Progenitor cell of endocrine pancreas (in vitro differentiated cells): ENCODE measurements at regions not wholly inside any gene's neighbourhood (a gene's known extent, or its start where the extent isn't known, plus 50 kb on each side); places are given as distances from the start of the nearest gene placed in this dataset.

Experiments
- DNase-seq: peaks from one replicate; pipeline ENCODE4 v3.0.0; 2021; ENCODE audit warnings: low spot score; ENCODE audit not compliant: unreplicated experiment
- H3K27ac Mint-ChIP-seq: 2 replicates; pipeline ENCODE4 v1.8.0; 2021; ENCODE audit warnings: mild to moderate bottlenecking, moderate library complexity, mixed read lengths
- H3K27me3 Mint-ChIP-seq: 2 replicates; pipeline ENCODE4 v1.8.0; 2021; ENCODE audit warnings: mixed read lengths
- H3K36me3 Mint-ChIP-seq: 2 replicates; pipeline ENCODE4 v1.8.0; 2022; ENCODE audit warnings: mixed read lengths; ENCODE audit not compliant: insufficient read depth
- H3K4me1 Mint-ChIP-seq: 2 replicates; pipeline ENCODE4 v1.8.0; 2021; ENCODE audit warnings: low read depth, mixed read lengths
- H3K4me3 Mint-ChIP-seq: 2 replicates; pipeline ENCODE4 v1.8.0; 2021; ENCODE audit warnings: low read depth, mild to moderate bottlenecking, moderate library complexity, mixed read lengths
- H3K9me3 Mint-ChIP-seq: 2 replicates; pipeline ENCODE4 v1.8.0; 2021; ENCODE audit warnings: low read depth, mixed read lengths
- TF ChIP-seq, protein P1 (sequence below): fragments of 200-600 bp; sonication (generic); IDR thresholded peaks from one replicate; pipeline ENCODE4 v1.5.0; 2021; ENCODE audit warnings: antibody characterized with exemption, mild to moderate bottlenecking; ENCODE audit not compliant: unreplicated experiment

DNA sequence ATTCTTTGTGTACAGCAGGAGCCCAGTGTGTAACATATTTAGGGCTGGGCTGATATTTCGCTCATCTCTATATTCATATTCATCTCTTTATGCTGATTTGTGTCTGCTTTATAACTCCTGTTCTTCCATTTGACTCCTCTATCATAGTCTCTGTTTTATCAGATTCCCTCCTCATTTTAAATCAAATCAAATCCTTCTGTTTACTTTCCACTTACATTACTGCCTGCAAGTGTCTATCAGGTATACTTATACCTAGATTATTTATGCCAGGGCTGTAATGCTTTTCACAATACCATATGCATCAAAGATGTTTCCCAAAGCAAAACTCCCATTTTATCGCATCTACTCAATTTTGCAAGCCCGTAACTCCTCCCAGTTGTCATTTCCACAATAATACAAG is 990.7 kb downstream of the SORCS1 start:
- Mint-ChIP-seq H3K27ac (no peak overlapping the region), H3K27me3 (no peaks in the 10 kb centered on the region), H3K36me3 (no peaks in the 10 kb centered on the region), H3K4me3 (no peak overlapping the region), H3K9me3 (no peaks in the 10 kb centered on the region), H3K4me1 (no peaks in the 10 kb centered on the region)
- TF ChIP-seq, protein P1, sequence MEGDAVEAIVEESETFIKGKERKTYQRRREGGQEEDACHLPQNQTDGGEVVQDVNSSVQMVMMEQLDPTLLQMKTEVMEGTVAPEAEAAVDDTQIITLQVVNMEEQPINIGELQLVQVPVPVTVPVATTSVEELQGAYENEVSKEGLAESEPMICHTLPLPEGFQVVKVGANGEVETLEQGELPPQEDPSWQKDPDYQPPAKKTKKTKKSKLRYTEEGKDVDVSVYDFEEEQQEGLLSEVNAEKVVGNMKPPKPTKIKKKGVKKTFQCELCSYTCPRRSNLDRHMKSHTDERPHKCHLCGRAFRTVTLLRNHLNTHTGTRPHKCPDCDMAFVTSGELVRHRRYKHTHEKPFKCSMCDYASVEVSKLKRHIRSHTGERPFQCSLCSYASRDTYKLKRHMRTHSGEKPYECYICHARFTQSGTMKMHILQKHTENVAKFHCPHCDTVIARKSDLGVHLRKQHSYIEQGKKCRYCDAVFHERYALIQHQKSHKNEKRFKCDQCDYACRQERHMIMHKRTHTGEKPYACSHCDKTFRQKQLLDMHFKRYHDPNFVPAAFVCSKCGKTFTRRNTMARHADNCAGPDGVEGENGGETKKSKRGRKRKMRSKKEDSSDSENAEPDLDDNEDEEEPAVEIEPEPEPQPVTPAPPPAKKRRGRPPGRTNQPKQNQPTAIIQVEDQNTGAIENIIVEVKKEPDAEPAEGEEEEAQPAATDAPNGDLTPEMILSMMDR: no peak
- no peak for DNase-seq

DNA sequence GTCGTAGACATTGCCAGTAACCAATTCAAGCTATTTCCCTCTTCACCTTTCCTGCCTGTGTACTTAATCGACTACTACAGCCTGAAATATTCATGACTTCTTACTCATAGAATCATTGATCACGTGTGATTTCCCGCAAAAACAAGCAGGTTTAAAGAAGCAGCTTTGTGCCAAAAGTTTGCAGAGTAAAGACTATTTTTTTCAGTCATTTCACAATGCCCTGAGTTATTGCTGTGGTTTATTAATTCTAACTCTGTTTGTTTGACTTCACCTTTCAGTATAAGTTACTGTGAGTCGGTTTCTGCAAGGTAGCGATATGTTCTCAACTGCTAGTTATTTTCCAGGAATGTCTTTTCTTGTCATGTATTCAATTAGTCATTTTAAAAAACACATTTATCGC is 995.3 kb downstream of the SORCS1 start:
- H3K36me3 Mint-ChIP-seq: no peaks in the 10 kb centered on the region
- H3K27ac Mint-ChIP-seq: no peak overlapping the region
- H3K9me3 Mint-ChIP-seq: no peaks in the 10 kb centered on the region
- TF ChIP-seq, protein P1: no peak
- no peaks in the 10 kb centered on the region for H3K27me3 Mint-ChIP-seq
- H3K4me1 Mint-ChIP-seq: no peaks in the 10 kb centered on the region
- DNase-seq: no peak
- no peak overlapping the region for H3K4me3 Mint-ChIP-seq

DNA sequence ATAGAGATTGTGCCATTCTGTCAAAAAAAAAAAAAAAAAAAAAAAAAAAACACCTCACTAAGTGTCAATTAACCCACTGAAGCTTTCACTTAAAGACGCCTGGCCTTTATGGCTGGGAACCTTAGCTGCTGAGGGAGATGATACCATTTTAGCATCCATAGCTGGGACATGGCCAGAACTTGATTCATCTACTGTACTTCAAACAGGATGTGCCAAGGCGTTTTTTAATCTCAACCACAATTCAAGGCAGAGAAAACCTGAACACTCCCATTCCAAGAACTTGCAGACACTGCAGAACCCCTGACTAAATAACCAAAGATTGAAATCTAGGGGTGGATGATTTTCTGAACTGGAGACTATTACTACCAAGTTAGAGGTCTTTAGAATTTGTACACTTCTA is 996.6 kb downstream of the SORCS1 start:
- no peak overlapping the region for H3K27ac Mint-ChIP-seq

DNA sequence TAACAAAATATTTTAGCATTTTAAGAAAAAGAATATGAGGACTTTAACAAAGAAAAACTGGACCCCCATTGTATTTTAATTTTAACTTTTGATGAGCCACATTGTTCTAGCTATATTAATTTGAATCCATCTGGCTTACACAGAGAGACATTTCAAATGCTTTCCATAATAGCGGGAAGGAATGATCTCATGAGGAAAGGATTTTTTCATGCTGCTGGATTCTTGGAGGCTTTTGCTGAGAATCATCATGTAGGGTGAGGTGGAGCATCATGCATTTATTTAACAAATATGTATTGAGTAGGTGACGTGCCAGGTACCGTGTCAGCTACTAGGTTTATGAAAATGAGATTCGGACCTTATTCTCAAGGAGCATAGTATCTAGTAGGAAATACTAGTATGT is 1006.3 kb downstream of the SORCS1 start:
- no peaks in the 10 kb centered on the region for H3K4me1 Mint-ChIP-seq
- no peaks in the 10 kb centered on the region for H3K36me3 Mint-ChIP-seq
- no peak overlapping the region for H3K27ac Mint-ChIP-seq
- H3K27me3 Mint-ChIP-seq: no peaks in the 10 kb centered on the region
- no peak overlapping the region for H3K4me3 Mint-ChIP-seq
- TF ChIP-seq, protein P1: no peak
- peaks cover 11% of the 10 kb centered on the region for H3K9me3 Mint-ChIP-seq
- DNase-seq: no peak

More for the DNA sequence above, 996.6 kb downstream of the SORCS1 start:
- peaks cover 6% of the 10 kb centered on the region for H3K9me3 Mint-ChIP-seq
- no peaks in the 10 kb centered on the region for H3K27me3 Mint-ChIP-seq
- no peaks in the 10 kb centered on the region for H3K36me3 Mint-ChIP-seq
- TF ChIP-seq, protein P1: no peak
- DNase-seq: no peak
- no peak overlapping the region for H3K4me3 Mint-ChIP-seq
- no peaks in the 10 kb centered on the region for H3K4me1 Mint-ChIP-seq

DNA sequence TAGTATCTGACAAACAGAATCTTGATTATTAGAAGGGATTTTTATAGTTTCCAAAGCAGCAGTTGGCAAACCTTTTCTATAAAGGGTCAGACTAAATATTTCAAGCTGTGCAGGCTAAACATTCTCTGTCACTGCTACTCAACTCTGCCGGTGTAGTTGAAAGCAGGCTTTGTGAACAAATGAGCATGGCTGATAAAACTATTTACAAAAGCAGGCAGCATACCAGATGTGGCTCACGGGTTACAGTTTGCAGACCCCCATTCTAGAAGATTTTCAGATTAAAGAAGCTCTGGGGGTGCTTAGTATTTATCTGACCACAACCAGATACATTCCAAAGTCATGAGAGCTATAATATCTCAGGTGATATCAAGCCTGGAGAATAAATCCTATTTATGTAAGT is 1017.5 kb downstream of the SORCS1 start:
- no peak overlapping the region for H3K4me3 Mint-ChIP-seq
- peak overlapping the region; percentile 90 for H3K27ac Mint-ChIP-seq
- no peak for DNase-seq
- no peaks in the 10 kb centered on the region for H3K36me3 Mint-ChIP-seq
- peaks cover 26% of the 10 kb centered on the region for H3K4me1 Mint-ChIP-seq
- H3K27me3 Mint-ChIP-seq: no peaks in the 10 kb centered on the region
- H3K9me3 Mint-ChIP-seq: no peaks in the 10 kb centered on the region
- TF ChIP-seq, protein P1: no peak
